GM18858 (cell line): ENCODE measurements at regions not wholly inside any gene's neighbourhood (a gene's known extent, or its start where the extent isn't known, plus 50 kb on each side); places are given as distances from the start of the nearest gene placed in this dataset.

Experiments used
- ATAC-seq: cut with Tn5 transposase; IDR thresholded peaks from one replicate; pipeline ENCODE4 v1.9.1; 2021; ENCODE audit not compliant: unreplicated experiment

DNA sequence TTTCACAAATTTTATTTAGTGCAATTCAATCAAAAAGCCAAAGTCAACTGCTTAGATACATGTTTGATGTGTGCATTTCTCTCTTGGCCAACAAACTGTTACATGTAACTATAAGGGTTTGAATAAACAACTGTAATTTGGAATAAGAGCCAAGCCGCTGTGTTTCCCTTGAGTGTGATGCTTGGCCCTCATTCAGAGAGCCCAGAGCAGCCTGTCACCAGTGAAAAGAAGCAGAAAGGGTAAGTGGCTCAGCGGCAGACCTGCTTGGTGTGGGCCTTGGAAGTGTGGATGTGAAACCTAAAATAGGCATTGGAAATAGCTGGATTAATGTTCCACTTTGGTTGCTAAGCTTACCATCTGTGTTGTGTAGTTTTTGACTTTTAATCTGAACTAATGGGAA, 924.6 kb downstream of the OLFM4 start:
- ATAC-seq, result no peak
